SK-N-SH treated with all-trans-retinoic acid at 6 μM for 48 hours (cell line): ENCODE measurements at regions not wholly inside any gene's neighbourhood (a gene's known extent, or its start where the extent isn't known, plus 50 kb on each side); places are given as distances from the start of the nearest gene placed in this dataset.

Experiments
- ATAC-seq: fragments of 200-7000 bp; cut with Tn5 transposase; 3 replicates; pipeline ENCODE4 v1.9.1; 2020; ENCODE audit warnings: mild to moderate bottlenecking, moderate library complexity
- ARNTL ChIP-seq: fragments of 450-650 bp; formaldehyde crosslinking; IDR thresholded peaks from 2 replicates; pipeline ENCODE4 v1.5.0; 2020; ENCODE audit warnings: low read depth, mild to moderate bottlenecking, moderate library complexity, borderline replicate concordance
- BACH2 ChIP-seq: fragments of 250-450 bp; sonication (Bioruptor Pico); IDR thresholded peaks from 2 replicates; pipeline ENCODE4 v1.9.0; 2021; ENCODE audit warnings: mild to moderate bottlenecking, borderline replicate concordance
- CSDC2 ChIP-seq: fragments of 250-450 bp; sonication (Bioruptor Pico); IDR thresholded peaks from 2 replicates; pipeline ENCODE4 v1.5.0; 2020; ENCODE audit warnings: mild to moderate bottlenecking, moderate library complexity
- ESRRG ChIP-seq: fragments of 250-450 bp; sonication (Bioruptor Pico); IDR thresholded peaks from 2 replicates; pipeline ENCODE4 v1.6.1; 2021; ENCODE audit warnings: mild to moderate bottlenecking
- GLIS3 ChIP-seq: fragments of 250-450 bp; sonication (Bioruptor Pico); IDR thresholded peaks from 2 replicates; pipeline ENCODE4 v1.5.0; 2020; ENCODE audit warnings: mild to moderate bottlenecking, moderate library complexity
- ISL1 ChIP-seq: fragments of 250-450 bp; sonication (Bioruptor Pico); IDR thresholded peaks from 2 replicates; pipeline ENCODE4 v2.1.2; 2022; ENCODE audit warnings: mild to moderate bottlenecking, moderate library complexity
- OSR1 ChIP-seq: fragments of 250-450 bp; sonication (Bioruptor Pico); IDR thresholded peaks from 2 replicates; pipeline ENCODE4 v1.8.0; 2022; ENCODE audit warnings: moderate library complexity, mild to moderate bottlenecking, inconsistent platforms
- PPARA ChIP-seq: fragments of 250-450 bp; sonication (Bioruptor Pico); IDR thresholded peaks from 2 replicates; pipeline ENCODE4 v1.5.0; 2020; ENCODE audit warnings: mild to moderate bottlenecking, borderline replicate concordance
- RARB ChIP-seq: fragments of 250-450 bp; sonication (Bioruptor Pico); IDR thresholded peaks from 2 replicates; pipeline ENCODE4 v1.8.0; 2021; ENCODE audit warnings: mild to moderate bottlenecking, moderate library complexity
- SNAI2 ChIP-seq: fragments of 250-450 bp; sonication (Bioruptor Pico); IDR thresholded peaks from 2 replicates; pipeline ENCODE4 v1.5.0; 2020; ENCODE audit warnings: mild to moderate bottlenecking, moderate library complexity
- TCF4 ChIP-seq: fragments of 250-450 bp; sonication (Bioruptor Pico); IDR thresholded peaks from 2 replicates; pipeline ENCODE4 v1.8.0; 2021; ENCODE audit warnings: mild to moderate bottlenecking, moderate library complexity, borderline replicate concordance
- ZC3H10 ChIP-seq: fragments of 250-450 bp; sonication (Bioruptor Pico); IDR thresholded peaks from 2 replicates; pipeline ENCODE4 v1.5.1; 2021; ENCODE audit warnings: mild to moderate bottlenecking, moderate library complexity
- ZFP3 ChIP-seq: fragments of 250-450 bp; sonication (Bioruptor Pico); IDR thresholded peaks from 2 replicates; pipeline ENCODE4 v1.5.0; 2020; ENCODE audit warnings: mild to moderate bottlenecking, moderate library complexity
- ZFP30 ChIP-seq: fragments of 450-650 bp; formaldehyde crosslinking; IDR thresholded peaks from 2 replicates; pipeline ENCODE4 v1.5.0; 2022; ENCODE audit warnings: mild to moderate bottlenecking, moderate library complexity
- ZNF565 ChIP-seq: fragments of 450-650 bp; formaldehyde crosslinking; conservative IDR thresholded peaks from 2 replicates; pipeline ENCODE4 v1.5.0; 2020; ENCODE audit warnings: low read depth, mild to moderate bottlenecking, moderate library complexity
- ZNF70 ChIP-seq: fragments of 450-650 bp; formaldehyde crosslinking; IDR thresholded peaks from 2 replicates; pipeline ENCODE4 v1.5.0; 2020; ENCODE audit warnings: mild to moderate bottlenecking, moderate library complexity
- ZNF8 ChIP-seq: fragments of 450-650 bp; formaldehyde crosslinking; IDR thresholded peaks from 2 replicates; pipeline ENCODE4 v1.5.0; 2020; ENCODE audit warnings: mild to moderate bottlenecking, moderate library complexity
- TF ChIP-seq, protein P1 (sequence below): fragments of 250-450 bp; sonication (Bioruptor Pico); IDR thresholded peaks from 2 replicates; pipeline ENCODE4 v1.5.1; 2021; ENCODE audit warnings: mild to moderate bottlenecking, moderate library complexity
- TF ChIP-seq, protein P2 (sequence below): fragments of 250-450 bp; sonication (Bioruptor Pico); IDR thresholded peaks from 2 replicates; pipeline ENCODE4 v1.5.1; 2020; ENCODE audit warnings: low read depth, mild to moderate bottlenecking, moderate library complexity
- TF ChIP-seq, protein P3 (sequence below): fragments of 250-450 bp; sonication (Bioruptor Pico); IDR thresholded peaks from 2 replicates; pipeline ENCODE4 v1.5.0; 2020; ENCODE audit warnings: mild to moderate bottlenecking, moderate library complexity
- TF ChIP-seq, protein P4 (sequence below): fragments of 250-450 bp; sonication (Bioruptor Pico); IDR thresholded peaks from 2 replicates; pipeline ENCODE4 v1.8.0; 2020; ENCODE audit warnings: mild to moderate bottlenecking, moderate library complexity, borderline replicate concordance

DNA sequence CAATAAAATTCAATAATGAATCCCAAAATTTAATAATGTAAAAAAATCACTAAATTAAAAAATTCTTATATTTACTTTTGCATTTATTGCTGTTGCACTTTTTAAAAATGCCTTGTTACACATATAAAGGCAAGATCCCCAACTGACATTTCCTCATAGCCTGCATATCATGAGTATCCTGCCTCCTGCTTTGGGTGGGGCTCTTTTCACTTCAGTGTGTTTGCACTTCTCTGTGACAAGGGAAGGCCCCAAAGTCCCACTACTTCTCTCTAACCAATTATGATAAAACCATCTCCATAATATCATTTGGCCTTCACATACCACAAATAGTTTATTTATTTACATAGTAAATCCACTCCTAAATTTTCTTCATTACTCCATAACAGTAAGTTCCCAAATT lies 446.1 kb upstream of the MARCKS start (continued):
- TF ChIP-seq, protein P1, sequence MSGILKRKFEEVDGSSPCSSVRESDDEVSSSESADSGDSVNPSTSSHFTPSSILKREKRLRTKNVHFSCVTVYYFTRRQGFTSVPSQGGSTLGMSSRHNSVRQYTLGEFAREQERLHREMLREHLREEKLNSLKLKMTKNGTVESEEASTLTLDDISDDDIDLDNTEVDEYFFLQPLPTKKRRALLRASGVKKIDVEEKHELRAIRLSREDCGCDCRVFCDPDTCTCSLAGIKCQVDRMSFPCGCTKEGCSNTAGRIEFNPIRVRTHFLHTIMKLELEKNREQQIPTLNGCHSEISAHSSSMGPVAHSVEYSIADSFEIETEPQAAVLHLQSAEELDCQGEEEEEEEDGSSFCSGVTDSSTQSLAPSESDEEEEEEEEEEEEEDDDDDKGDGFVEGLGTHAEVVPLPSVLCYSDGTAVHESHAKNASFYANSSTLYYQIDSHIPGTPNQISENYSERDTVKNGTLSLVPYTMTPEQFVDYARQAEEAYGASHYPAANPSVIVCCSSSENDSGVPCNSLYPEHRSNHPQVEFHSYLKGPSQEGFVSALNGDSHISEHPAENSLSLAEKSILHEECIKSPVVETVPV: no peak
- TF ChIP-seq ARNTL (CRISPR knock-in tag) (no peak), ZNF565 (CRISPR knock-in tag) (no peak), ISL1 (CRISPR knock-in tag) (no peak), BACH2 (CRISPR knock-in tag) (no peak), ZC3H10 (CRISPR knock-in tag) (no peak), ZFP3 (CRISPR knock-in tag) (no peak), TCF4 (CRISPR knock-in tag) (no peak), RARB (CRISPR knock-in tag) (no peak)
- TF ChIP-seq, protein P2, sequence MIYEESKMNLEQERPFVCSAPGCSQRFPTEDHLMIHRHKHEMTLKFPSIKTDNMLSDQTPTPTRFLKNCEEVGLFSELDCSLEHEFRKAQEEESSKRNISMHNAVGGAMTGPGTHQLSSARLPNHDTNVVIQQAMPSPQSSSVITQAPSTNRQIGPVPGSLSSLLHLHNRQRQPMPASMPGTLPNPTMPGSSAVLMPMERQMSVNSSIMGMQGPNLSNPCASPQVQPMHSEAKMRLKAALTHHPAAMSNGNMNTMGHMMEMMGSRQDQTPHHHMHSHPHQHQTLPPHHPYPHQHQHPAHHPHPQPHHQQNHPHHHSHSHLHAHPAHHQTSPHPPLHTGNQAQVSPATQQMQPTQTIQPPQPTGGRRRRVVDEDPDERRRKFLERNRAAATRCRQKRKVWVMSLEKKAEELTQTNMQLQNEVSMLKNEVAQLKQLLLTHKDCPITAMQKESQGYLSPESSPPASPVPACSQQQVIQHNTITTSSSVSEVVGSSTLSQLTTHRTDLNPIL (CRISPR knock-in tag): no peak

GRCh38 chr6:113412589-113413357 lies 444.4 kb upstream of the MARCKS start:
- TF ChIP-seq PPARA (CRISPR knock-in tag): no peak
- no peak for TF ChIP-seq SNAI2 (CRISPR knock-in tag)
- TF ChIP-seq BACH2 (CRISPR knock-in tag): 0 out of 2 replicates have a peak, but pooled peaks have one; percentile 32
- TF ChIP-seq, protein P1: no peak; the same call in 1 of the 2 replicates
- peak; percentile 91 for TF ChIP-seq ISL1 (CRISPR knock-in tag)
- peak; percentile 87 for TF ChIP-seq TCF4 (CRISPR knock-in tag)
- peak; percentile 27; the same call in 1 of the 2 replicates for TF ChIP-seq ZNF8 (CRISPR knock-in tag)
- TF ChIP-seq, protein P3, sequence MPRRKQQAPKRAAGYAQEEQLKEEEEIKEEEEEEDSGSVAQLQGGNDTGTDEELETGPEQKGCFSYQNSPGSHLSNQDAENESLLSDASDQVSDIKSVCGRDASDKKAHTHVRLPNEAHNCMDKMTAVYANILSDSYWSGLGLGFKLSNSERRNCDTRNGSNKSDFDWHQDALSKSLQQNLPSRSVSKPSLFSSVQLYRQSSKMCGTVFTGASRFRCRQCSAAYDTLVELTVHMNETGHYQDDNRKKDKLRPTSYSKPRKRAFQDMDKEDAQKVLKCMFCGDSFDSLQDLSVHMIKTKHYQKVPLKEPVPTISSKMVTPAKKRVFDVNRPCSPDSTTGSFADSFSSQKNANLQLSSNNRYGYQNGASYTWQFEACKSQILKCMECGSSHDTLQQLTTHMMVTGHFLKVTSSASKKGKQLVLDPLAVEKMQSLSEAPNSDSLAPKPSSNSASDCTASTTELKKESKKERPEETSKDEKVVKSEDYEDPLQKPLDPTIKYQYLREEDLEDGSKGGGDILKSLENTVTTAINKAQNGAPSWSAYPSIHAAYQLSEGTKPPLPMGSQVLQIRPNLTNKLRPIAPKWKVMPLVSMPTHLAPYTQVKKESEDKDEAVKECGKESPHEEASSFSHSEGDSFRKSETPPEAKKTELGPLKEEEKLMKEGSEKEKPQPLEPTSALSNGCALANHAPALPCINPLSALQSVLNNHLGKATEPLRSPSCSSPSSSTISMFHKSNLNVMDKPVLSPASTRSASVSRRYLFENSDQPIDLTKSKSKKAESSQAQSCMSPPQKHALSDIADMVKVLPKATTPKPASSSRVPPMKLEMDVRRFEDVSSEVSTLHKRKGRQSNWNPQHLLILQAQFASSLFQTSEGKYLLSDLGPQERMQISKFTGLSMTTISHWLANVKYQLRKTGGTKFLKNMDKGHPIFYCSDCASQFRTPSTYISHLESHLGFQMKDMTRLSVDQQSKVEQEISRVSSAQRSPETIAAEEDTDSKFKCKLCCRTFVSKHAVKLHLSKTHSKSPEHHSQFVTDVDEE (CRISPR knock-in tag): peak; percentile 85; the same call in 1 of the 2 replicates
- ATAC-seq: peak; percentile 14; the same call in 2 of the 3 replicates

DNA sequence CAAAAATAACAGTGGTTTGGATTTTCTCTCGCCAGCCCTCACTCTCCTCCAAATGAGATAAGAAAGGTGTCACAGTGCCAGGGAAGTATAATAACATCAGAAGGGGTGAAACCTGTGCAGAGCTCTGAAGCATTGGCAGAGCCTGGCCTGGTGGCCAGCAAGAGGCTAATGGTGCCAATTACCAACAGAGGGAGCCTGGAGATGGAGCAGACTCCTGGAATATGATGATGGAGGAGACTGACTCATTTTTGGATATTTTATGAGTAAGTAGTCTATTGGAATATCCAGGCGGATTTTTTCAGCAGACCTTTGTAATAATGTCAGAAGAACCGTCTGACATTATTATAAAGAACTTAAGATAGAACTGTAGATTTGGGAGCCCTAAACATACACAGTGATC lies 442.6 kb upstream of the MARCKS start:
- peak; percentile 95 for ATAC-seq
- no peak for TF ChIP-seq PPARA (CRISPR knock-in tag)
- peak; percentile 29; the same call in 1 of the 2 replicates for TF ChIP-seq ISL1 (CRISPR knock-in tag)
- TF ChIP-seq ZNF70 (CRISPR knock-in tag): no peak
- TF ChIP-seq OSR1: no peak
- TF ChIP-seq, protein P4, sequence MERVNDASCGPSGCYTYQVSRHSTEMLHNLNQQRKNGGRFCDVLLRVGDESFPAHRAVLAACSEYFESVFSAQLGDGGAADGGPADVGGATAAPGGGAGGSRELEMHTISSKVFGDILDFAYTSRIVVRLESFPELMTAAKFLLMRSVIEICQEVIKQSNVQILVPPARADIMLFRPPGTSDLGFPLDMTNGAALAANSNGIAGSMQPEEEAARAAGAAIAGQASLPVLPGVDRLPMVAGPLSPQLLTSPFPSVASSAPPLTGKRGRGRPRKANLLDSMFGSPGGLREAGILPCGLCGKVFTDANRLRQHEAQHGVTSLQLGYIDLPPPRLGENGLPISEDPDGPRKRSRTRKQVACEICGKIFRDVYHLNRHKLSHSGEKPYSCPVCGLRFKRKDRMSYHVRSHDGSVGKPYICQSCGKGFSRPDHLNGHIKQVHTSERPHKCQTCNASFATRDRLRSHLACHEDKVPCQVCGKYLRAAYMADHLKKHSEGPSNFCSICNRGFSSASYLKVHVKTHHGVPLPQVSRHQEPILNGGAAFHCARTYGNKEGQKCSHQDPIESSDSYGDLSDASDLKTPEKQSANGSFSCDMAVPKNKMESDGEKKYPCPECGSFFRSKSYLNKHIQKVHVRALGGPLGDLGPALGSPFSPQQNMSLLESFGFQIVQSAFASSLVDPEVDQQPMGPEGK (CRISPR knock-in tag): no peak
- no peak for TF ChIP-seq RARB (CRISPR knock-in tag)

- TF ChIP-seq ISL1 (CRISPR knock-in tag) (no peak), ZC3H10 (CRISPR knock-in tag) (no peak), GLIS3 (no peak), ZFP30 (CRISPR knock-in tag) (no peak), ESRRG (CRISPR knock-in tag) (no peak), CSDC2 (CRISPR knock-in tag) (no peak), ZNF8 (CRISPR knock-in tag) (no peak), ZNF565 (CRISPR knock-in tag) (no peak)
- ATAC-seq: no peak
These were observed 441.0 kb upstream of the MARCKS start for GRCh38 chr6:113416170-113416569.
